B cell (primary cell): ENCODE measurements at regions not wholly inside any gene's neighbourhood (a gene's known extent, or its start where the extent isn't known, plus 50 kb on each side); places are given as distances from the start of the nearest gene placed in this dataset.
"Not testable (repeated sequence)": the region's sequence is repeated elsewhere in the genome, so short reads cannot be mapped to it uniquely, and the experiment has no call there.

Source experiments
- CTCF ChIP-seq: fragments of 200-600 bp; IDR thresholded peaks from one replicate; pipeline ENCODE4 v1.8.0; 2022; ENCODE audit warnings: antibody characterized with exemption, mild to moderate bottlenecking
- EZH2 ChIP-seq: IDR thresholded peaks from 2 replicates; pipeline ENCODE4 v1.6.1; 2012; ENCODE audit warnings: borderline replicate concordance, low read depth, mild to moderate bottlenecking, moderate library complexity, low read length; ENCODE audit not compliant: insufficient read depth, poor library complexity, severe bottlenecking

GRCh38 chr7:32669173-32669870 is 174.0 kb downstream of the AVL9 start:
- TF ChIP-seq CTCF, EZH2: not testable (repeated sequence)
